Mucosa of gallbladder (tissue), 1 donor: ENCODE measurements at regions not wholly inside any gene's neighbourhood (a gene's known extent, or its start where the extent isn't known, plus 50 kb on each side); places are given as distances from the start of the nearest gene placed in this dataset.
A peak's percentile ranks its signal among the peaks of the same experiment; 100 is the strongest.

Experiments used
- DNase-seq: peaks from one replicate; pipeline ENCODE4 v3.0.0-alpha.2; 2020; ENCODE audit warnings: low spot score
- donor health status: DM: no; HTN: no; CAD: no.

GRCh38 chr3:177742273-177742672 is 545.0 kb upstream of the TBL1XR1 start:
- DNase-seq = no peak

DNA sequence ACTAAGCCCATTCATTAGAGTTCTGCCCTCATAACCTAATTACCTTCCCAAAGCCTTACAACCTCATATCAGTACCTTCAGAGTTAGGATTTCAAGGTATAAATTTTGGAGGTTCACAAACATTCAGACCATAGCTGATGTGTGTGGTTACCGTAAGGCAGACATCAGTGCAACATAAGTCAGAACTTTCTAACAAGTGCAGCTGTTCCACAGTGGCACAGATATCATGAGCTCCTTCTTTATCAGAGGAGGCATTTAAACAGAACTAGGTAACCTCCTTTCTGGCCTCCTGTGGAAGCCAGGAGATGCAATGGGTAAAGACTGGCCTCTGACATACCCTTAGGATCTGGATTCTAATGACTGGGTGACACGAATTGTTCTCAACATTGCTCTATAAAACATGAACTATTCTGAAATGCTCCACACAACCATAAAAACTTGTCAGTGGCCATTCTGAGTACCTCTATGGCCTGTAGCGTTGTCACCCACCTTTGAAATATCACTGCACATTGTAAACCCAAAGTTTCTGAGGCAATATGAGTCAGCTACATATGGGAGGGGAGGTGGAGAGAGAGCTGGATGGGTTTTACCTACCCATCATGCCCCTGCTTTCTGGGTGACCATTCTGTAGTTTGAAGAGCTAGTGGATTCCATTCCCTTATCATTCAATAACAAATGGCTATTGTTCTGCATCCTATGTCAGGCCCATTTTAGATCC is 546.0 kb upstream of the TBL1XR1 start:
- no peak for DNase-seq

- no peak for DNase-seq
These were observed 547.8 kb upstream of the TBL1XR1 start for GRCh38 chr3:177744873-177745606.

GRCh38 chr3:177745607-177746005 is 548.3 kb upstream of the TBL1XR1 start:
- DNase-seq = no peak

DNA sequence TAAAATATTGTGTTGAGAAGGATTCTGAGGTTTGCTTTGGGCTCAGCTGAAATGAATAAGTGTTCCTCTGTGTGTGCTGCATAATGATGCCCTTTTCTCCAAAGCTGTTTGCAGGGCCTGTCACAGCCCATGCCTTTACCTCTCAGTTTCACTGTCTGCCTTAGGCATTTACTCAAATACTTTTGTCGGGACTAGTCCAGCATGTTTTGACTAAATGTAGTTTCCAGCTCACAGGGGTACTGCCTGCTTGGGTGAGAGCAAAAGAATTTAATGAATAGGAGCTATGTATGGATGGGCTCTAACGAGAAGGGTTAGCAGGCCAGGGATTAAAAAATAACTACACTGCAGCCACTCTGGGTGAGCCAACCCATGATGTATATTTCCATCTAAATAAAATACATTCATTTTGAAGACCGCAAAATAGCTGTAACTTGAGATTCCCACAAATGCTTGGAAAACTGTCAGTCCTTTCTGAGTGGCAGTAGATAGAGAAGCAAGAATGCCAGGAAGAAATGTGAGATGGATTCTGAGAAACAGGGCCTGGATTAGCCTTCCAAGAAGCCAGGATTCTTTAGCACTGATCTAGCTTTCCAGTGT is 549.2 kb upstream of the TBL1XR1 start:
- no peak for DNase-seq

- no peak for DNase-seq
These were observed 552.6 kb upstream of the TBL1XR1 start for GRCh38 chr3:177749836-177750235.

DNA sequence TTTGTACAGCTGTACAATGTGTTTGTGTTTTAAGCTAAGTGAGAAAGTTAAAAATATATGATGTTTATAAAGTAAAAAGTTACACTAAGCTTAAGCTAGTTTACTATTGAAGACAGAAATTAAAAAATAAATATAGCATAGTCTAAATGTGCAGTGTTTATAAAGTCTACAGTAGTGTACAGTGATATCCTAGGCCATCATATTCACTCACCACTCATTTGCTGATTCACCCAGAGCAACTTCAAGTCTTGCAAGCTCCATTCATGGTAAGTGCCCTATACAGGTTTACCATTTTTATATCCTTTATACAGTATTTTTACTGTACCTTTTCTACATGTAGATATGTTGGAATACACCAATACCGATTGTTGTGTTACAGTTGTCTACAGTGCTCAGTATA is 553.2 kb upstream of the TBL1XR1 start:
- DNase-seq = no peak

GRCh38 chr3:177751770-177752169 is 554.5 kb upstream of the TBL1XR1 start:
- DNase-seq = no peak

- DNase-seq = no peak
These were observed 555.5 kb upstream of the TBL1XR1 start for GRCh38 chr3:177752831-177753230.

- DNase-seq = peak; percentile 29
These were observed 556.3 kb upstream of the TBL1XR1 start for GRCh38 chr3:177753451-177754155.

GRCh38 chr3:177754508-177754921 is 557.2 kb upstream of the TBL1XR1 start:
- DNase-seq = no peak

DNA sequence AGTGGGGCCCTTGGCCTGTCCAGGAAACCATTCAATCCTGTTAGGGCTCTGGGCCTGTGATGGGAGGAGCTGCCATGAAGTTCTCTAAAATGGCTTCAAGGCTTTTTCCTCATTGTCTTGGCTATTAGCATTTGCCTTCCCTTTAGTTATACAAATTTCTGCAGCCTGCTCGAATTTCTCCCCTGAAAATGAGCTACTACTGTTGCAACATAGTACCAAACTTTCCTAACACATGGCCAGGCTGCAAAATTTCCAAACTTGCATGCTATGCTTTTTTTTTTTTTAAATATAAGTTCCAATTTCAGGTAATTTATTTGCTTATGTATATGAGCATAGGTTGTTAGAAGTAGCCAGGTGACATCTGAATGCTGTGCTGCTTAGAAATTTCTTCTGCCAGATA is 560.8 kb upstream of the TBL1XR1 start:
- no peak for DNase-seq

GRCh38 chr3:177760803-177761202 is 563.5 kb upstream of the TBL1XR1 start:
- DNase-seq = no peak

GRCh38 chr3:177764377-177764912 is 567.2 kb upstream of the TBL1XR1 start:
- no peak for DNase-seq

- DNase-seq = no peak
These were observed 567.7 kb upstream of the TBL1XR1 start for GRCh38 chr3:177764933-177765332.

DNA sequence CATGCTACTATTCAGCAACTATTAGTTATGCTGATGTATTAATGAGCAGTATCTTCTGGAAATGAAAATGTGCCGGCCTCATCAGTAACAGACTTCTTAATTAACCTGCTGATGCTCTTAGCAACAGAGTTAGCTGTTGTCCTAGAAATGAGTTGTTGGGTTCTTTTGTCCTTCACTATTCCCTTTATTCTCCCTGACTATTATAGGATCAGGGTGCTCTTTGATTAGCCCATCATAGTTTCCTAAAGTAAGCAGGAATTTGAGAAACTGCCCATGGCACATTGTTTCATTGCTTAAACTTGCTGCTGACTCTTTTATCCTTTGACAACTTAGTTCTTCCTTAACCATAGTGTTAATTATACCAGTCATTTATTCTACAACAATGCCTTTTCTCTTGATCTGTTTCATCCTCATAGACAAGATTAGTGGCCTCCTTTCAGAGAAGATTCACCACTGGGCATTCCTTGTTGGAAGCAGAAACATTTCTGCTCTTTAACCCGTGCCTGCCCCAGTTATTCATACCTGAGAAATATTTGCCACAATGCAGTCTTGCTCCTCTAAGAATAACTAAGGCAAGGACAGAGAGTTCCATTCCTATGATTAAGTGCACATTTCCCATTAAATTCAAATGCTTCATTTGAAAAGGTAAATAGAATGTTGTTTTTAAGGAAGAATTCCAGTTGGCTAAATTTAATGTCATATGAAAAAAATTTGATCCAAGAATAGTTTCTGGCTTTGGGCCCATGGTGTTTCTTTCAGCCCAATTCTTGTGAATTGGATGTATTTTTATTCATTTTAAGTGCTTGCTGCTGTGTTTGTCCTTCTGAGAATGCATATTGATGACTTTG is 573.3 kb upstream of the TBL1XR1 start:
- no peak for DNase-seq

DNA sequence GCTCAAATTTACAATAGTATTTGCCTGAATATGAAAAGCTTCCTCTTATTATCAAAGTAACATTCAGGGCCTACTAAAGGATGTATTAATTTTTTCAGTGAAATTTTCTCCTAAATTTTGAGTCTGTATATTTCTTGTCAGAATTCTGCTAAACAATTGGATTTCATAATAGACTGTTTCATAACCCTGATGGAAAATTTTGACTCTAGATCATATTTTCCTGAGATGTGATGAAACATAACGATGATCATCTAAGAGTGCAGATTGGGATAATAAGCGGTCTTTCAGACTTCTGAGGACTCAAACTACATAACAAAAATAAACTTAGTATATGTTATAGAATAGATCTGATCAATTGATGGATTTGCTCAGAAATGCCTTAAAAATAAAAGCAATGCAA is 574.5 kb upstream of the TBL1XR1 start:
- DNase-seq = no peak

DNA sequence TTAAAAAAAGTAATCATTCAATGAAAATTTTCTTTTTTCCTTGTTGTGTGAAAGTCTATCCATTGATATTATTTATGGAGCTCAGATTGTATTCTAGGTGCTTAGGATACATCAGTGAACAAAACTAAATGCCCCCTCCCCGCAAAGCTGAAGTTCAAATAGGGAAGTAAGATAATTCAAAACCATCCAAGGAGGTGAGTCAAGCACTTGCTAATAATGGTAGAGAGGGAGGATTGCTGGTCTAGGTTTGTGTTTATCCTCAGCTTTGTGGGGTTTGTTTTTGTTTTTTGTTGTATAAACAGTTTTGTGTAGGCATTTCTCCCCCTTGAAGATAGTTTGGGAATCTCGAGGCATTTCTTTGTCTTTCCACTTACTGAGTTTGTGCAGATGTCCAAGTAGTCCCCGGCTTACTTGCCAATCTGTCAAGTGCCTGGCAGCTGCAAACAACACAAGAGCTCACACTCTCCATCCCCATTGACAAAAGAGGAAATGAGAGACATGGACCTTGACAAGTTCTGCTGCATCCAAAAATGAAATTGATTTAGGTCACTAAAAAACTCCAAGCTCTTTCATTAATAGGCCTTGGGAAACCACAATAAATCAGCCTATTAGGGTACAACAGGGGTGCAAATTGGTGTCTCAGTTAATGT is 575.8 kb upstream of the TBL1XR1 start:
- DNase-seq = no peak

DNA sequence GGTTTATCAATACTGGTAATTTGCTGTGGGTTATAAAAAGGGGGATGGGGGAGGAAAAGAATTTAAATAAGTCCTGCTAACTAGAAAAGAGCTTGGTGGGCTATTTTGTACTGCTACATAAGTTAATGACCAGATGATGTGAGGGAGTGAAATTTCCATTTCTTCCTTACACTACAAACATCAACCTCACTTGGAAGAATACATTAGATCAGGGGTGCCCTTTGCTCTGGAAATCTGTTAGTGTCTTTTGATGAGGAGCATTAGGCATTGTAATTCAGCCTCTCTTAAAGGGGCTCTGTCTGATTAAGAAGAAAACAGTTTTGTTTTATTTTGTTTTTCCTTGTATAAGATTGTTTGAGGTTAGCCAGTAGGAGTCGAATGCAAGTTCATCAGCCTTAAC is 576.4 kb upstream of the TBL1XR1 start:
- DNase-seq = no peak

- DNase-seq = no peak
These were observed 579.4 kb upstream of the TBL1XR1 start for GRCh38 chr3:177776661-177777101.

DNA sequence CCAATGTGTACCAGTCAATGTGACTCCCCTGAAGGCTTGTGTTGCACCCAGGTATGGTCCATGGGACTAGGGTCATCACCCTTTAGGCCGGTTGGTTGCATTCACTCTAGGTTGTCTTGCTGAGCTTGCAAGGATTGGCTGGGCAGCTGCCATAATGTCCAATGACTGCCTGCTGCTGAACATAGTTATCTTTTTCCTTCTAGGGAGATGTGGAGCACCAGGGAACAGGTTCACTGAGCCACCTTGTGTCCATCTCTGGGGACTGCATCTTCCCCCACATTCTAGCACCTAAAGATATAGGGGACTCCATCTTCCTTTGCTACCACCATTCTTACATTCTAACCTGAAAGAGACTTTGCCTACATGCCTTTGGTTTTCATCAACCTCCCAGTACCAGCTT is 580.4 kb upstream of the TBL1XR1 start:
- DNase-seq = peak; percentile 43
